ENCODE measurements at regions not wholly inside any gene's neighbourhood (a gene's known extent, or its start where the extent isn't known, plus 50 kb on each side); places are given as distances from the start of the nearest gene placed in this dataset.

DNA sequence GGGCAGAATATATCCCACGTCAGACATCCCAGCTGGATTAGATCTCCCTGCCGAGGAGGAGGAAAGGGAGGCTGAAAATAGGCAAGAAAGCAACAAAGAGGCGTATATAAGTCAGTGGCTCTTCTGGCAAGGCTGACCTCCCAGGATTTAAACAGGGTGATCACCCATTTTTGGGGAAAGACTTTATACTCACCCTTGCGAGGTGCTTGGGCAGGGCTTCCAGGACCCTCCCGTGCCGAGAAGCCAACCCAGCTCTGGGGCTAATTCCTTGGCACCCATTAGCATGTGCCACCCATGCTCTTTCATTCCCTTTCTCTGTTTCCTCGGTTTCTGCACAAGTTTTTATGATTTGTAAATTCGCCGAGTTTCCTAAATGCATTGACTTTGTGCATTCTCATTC, 230.2 kb upstream of the IRX2 start:
- Histone ChIP-seq H3K9me3 (ENCODE audit: control insufficient read depth, low read length) (no peaks in the 10 kb centered on the region), H3K4me3 (ENCODE audit: extremely low read depth, insufficient read depth, low read length, poor library complexity, severe bottlenecking) (no peak overlapping the region), H3K4me1 (ENCODE audit: control insufficient read depth, insufficient read depth, low read length, poor library complexity, severe bottlenecking) (no peaks in the 10 kb centered on the region), H3K27ac (ENCODE audit: low read depth, low read length, severe bottlenecking) (no peak overlapping the region), H3K36me3 (ENCODE audit: control insufficient read depth, insufficient read depth, low read length) (no peaks in the 10 kb centered on the region)
- 95 to 98% methylated on average over 7 to 9 of the region's 9 CpGs for WGBS, 2 experiments (ENCODE audit: insufficient coverage in 2 of 2)

DNA sequence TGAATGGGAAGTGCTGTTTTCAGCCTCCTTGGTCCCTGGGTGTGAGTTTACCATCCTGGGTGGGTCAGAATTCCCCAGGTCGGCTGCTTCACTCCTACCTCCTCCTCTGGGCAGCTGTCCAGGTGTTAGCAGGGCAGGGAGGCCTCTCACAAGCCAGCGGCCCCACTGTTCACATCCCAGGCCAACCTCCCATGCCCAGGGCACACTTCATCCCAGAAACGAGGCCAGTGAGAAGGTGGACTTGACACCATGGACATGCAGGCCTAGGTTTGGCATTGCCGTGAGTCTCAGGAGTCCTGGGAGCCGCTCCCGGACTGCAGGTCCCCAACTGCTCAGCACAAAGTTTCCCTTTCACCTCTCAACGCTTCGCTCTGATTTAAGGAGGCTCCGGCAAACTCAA, 229.6 kb upstream of the IRX2 start:
- Histone ChIP-seq H3K9me3 (ENCODE audit: control insufficient read depth, low read length) (no peaks in the 10 kb centered on the region), H3K36me3 (ENCODE audit: control insufficient read depth, insufficient read depth, low read length) (no peaks in the 10 kb centered on the region), H3K4me1 (ENCODE audit: control insufficient read depth, insufficient read depth, low read length, poor library complexity, severe bottlenecking) (no peaks in the 10 kb centered on the region), H3K4me3 (ENCODE audit: extremely low read depth, insufficient read depth, low read length, poor library complexity, severe bottlenecking) (no peak overlapping the region), H3K27ac (ENCODE audit: low read depth, low read length, severe bottlenecking) (no peak overlapping the region)
- WGBS, 2 experiments (ENCODE audit: insufficient coverage in 2 of 2): 91 to 98% methylated on average over 5 to 7 of the region's 9 CpGs

DNA sequence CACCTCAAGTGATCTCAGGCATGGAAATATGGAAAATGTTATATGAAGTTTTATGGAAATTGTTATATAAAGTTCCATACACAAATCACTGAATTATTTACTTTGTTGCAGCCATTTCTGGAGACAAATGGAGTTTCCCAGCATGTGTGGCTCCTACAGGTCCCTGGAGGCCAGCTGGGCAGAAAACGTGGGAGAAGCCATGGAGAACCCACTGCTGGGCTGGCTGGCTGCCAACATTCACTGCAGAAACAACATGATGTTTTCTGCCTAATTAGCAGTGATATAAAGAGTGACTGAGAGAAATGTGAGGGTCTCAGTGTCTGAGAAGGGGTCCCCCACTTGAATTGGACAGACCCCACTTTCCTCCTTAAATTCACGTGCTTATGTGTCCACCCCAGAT, 208.8 kb upstream of the IRX2 start:
- WGBS, 2 experiments (ENCODE audit: insufficient coverage in 2 of 2): 67 to 80% methylated on average over 1 of the region's 2 CpGs
- no peaks in the 10 kb centered on the region for H3K9me3 ChIP-seq (ENCODE audit: control insufficient read depth, low read length)
- H3K4me1 ChIP-seq (ENCODE audit: control insufficient read depth, insufficient read depth, low read length, poor library complexity, severe bottlenecking): no peaks in the 10 kb centered on the region
- no peak overlapping the region for H3K27ac ChIP-seq (ENCODE audit: low read depth, low read length, severe bottlenecking)
- no peaks in the 10 kb centered on the region for H3K36me3 ChIP-seq (ENCODE audit: control insufficient read depth, insufficient read depth, low read length)
- H3K4me3 ChIP-seq (ENCODE audit: extremely low read depth, insufficient read depth, low read length, poor library complexity, severe bottlenecking): no peak overlapping the region

DNA sequence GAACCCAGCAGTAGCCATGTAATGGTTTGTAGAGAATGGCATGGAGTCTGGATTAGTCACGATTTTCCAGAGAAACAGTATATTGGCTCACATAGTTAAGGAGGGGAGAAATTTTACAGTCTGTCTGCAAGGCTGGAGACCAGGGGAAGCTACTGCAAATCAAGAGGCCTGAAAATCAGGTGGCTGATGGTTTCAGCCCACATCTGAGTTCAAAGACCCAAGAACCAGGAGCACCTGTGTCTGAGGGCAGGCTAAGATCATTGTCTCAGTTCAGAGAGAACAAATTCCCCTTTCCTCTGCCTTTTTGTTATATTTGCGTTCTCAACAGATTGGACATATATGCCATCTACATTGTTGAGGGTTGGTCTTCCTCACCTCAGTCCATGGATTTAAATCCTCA, 207.5 kb upstream of the IRX2 start:
- Histone ChIP-seq H3K4me3 (ENCODE audit: extremely low read depth, insufficient read depth, low read length, poor library complexity, severe bottlenecking) (no peak overlapping the region), H3K9me3 (ENCODE audit: control insufficient read depth, low read length) (no peaks in the 10 kb centered on the region), H3K27ac (ENCODE audit: low read depth, low read length, severe bottlenecking) (no peak overlapping the region), H3K36me3 (ENCODE audit: control insufficient read depth, insufficient read depth, low read length) (no peaks in the 10 kb centered on the region), H3K4me1 (ENCODE audit: control insufficient read depth, insufficient read depth, low read length, poor library complexity, severe bottlenecking) (no peaks in the 10 kb centered on the region)
- WGBS, 2 experiments (ENCODE audit: insufficient coverage in 2 of 2): 83 to 85% methylated on average over 1 of the region's 2 CpGs

DNA sequence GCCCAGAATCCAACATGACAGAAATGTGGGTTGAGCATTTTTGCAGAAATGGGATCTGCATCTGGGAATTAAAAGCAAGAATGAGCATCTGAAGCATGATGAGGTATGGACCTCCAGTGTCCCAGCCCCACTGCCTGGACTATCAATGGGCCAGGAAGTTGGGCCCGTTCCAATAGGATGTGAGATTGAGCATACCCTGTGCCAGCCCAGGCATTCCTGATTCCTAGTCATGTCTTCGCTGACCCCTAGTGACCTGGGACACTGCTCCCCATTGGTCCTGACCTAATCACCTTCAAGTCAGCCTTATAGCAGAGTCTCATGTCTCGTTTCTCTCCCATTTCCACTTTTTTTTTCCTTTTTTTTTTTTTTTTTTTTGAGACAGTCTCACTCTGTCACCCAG, 197.4 kb upstream of the IRX2 start:
- WGBS, 2 experiments (ENCODE audit: insufficient coverage in 2 of 2): 66 to 70% methylated on average over 2 to 3 of the region's 3 CpGs

DNA sequence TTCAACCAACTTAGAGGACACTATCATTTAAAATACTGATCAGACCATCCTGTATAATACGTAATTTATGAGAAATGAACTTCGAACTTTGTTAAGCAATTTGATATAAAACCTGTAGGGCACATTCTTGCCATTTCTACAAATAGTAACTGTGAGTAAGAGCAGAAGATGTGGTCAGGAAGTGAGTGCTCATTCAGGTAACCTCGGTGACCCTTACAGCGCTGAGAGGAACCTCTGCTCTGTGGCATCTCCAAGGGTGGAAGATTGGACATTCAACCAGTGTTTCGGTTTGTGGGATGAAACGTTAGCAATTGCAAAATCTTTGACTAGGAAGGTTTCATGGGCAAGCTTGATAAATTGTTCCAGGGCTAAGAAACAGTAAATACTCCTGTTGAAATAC, 194.8 kb upstream of the IRX2 start:
- Histone ChIP-seq H3K36me3 (ENCODE audit: control insufficient read depth, insufficient read depth, low read length) (no peaks in the 10 kb centered on the region), H3K27ac (ENCODE audit: low read depth, low read length, severe bottlenecking) (no peak overlapping the region)
- 84 to 88% methylated on average over 5 of the region's 6 CpGs for WGBS, 2 experiments (ENCODE audit: insufficient coverage in 2 of 2)

More for the DNA sequence above, 197.4 kb upstream of the IRX2 start:
- no peaks in the 10 kb centered on the region for H3K4me1 ChIP-seq (ENCODE audit: control insufficient read depth, insufficient read depth, low read length, poor library complexity, severe bottlenecking)
- no peak overlapping the region for H3K27ac ChIP-seq (ENCODE audit: low read depth, low read length, severe bottlenecking)
- H3K4me3 ChIP-seq (ENCODE audit: extremely low read depth, insufficient read depth, low read length, poor library complexity, severe bottlenecking): no peak overlapping the region
- no peaks in the 10 kb centered on the region for H3K36me3 ChIP-seq (ENCODE audit: control insufficient read depth, insufficient read depth, low read length)
- H3K9me3 ChIP-seq (ENCODE audit: control insufficient read depth, low read length): no peaks in the 10 kb centered on the region

GRCh38 chr5:2936413-2936812, 184.9 kb upstream of the IRX2 start:
- Histone ChIP-seq H3K36me3 (ENCODE audit: control insufficient read depth, insufficient read depth, low read length) (no peaks in the 10 kb centered on the region), H3K4me1 (ENCODE audit: control insufficient read depth, insufficient read depth, low read length, poor library complexity, severe bottlenecking) (no peaks in the 10 kb centered on the region), H3K9me3 (ENCODE audit: control insufficient read depth, low read length) (no peaks in the 10 kb centered on the region), H3K4me3 (ENCODE audit: extremely low read depth, insufficient read depth, low read length, poor library complexity, severe bottlenecking) (no peak overlapping the region), H3K27ac (ENCODE audit: low read depth, low read length, severe bottlenecking) (no peak overlapping the region)
- no CpG with 5 or more reads among the region's 4 CpGs for WGBS, 2 experiments (ENCODE audit: insufficient coverage in 2 of 2)

More for the DNA sequence above, 194.8 kb upstream of the IRX2 start:
- H3K4me3 ChIP-seq (ENCODE audit: extremely low read depth, insufficient read depth, low read length, poor library complexity, severe bottlenecking): no peak overlapping the region
- H3K4me1 ChIP-seq (ENCODE audit: control insufficient read depth, insufficient read depth, low read length, poor library complexity, severe bottlenecking): no peaks in the 10 kb centered on the region
- peaks cover 4% of the 10 kb centered on the region for H3K9me3 ChIP-seq (ENCODE audit: control insufficient read depth, low read length)

DNA sequence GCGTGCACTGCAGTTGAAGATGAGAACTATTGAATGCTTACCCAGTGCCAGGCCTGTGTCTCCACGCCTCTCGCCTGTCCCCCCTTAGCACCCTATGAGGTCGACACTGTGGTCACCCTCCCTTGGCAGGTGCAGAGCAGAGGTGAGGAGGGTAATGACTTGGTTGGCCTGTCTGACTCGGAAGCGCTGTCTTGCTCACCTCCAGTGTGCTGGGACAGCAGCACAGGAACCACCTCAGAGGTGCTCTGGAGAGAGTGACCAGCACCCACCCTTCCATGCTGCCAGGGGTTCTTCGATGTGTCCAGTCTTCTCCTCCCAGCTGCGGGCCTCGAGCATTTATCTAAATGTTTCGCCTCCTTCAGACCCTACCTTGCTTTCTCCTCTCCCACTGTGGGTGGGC, 178.3 kb upstream of the IRX2 start:
- 72 to 96% methylated on average over 5 to 7 of the region's 10 CpGs for WGBS, 2 experiments (ENCODE audit: insufficient coverage in 2 of 2)
- Histone ChIP-seq H3K4me1 (ENCODE audit: control insufficient read depth, insufficient read depth, low read length, poor library complexity, severe bottlenecking) (no peaks in the 10 kb centered on the region), H3K9me3 (ENCODE audit: control insufficient read depth, low read length) (no peaks in the 10 kb centered on the region)

GRCh38 chr5:2921651-2922050, 170.2 kb upstream of the IRX2 start:
- no peaks in the 10 kb centered on the region for H3K36me3 ChIP-seq (ENCODE audit: control insufficient read depth, insufficient read depth, low read length)
- peaks cover 21% of the 10 kb centered on the region for H3K9me3 ChIP-seq (ENCODE audit: control insufficient read depth, low read length)
- no peak overlapping the region for H3K27ac ChIP-seq (ENCODE audit: low read depth, low read length, severe bottlenecking)
- no peaks in the 10 kb centered on the region for H3K4me1 ChIP-seq (ENCODE audit: control insufficient read depth, insufficient read depth, low read length, poor library complexity, severe bottlenecking)
- no peak overlapping the region for H3K4me3 ChIP-seq (ENCODE audit: extremely low read depth, insufficient read depth, low read length, poor library complexity, severe bottlenecking)
- 87 to 92% methylated on average over 7 to 8 of the region's 9 CpGs for WGBS, 2 experiments (ENCODE audit: insufficient coverage in 2 of 2)

More for the DNA sequence above, 178.3 kb upstream of the IRX2 start:
- H3K4me3 ChIP-seq (ENCODE audit: extremely low read depth, insufficient read depth, low read length, poor library complexity, severe bottlenecking): no peak overlapping the region
- H3K27ac ChIP-seq (ENCODE audit: low read depth, low read length, severe bottlenecking): no peak overlapping the region
- H3K36me3 ChIP-seq (ENCODE audit: control insufficient read depth, insufficient read depth, low read length): no peaks in the 10 kb centered on the region

GRCh38 chr5:2921176-2921575, 169.7 kb upstream of the IRX2 start:
- no peak overlapping the region for H3K4me3 ChIP-seq (ENCODE audit: extremely low read depth, insufficient read depth, low read length, poor library complexity, severe bottlenecking)
- no peaks in the 10 kb centered on the region for H3K4me1 ChIP-seq (ENCODE audit: control insufficient read depth, insufficient read depth, low read length, poor library complexity, severe bottlenecking)
- 85 to 91% methylated on average over 4 of the region's 5 CpGs for WGBS, 2 experiments (ENCODE audit: insufficient coverage in 2 of 2)
- H3K9me3 ChIP-seq (ENCODE audit: control insufficient read depth, low read length): peaks cover 21% of the 10 kb centered on the region
- no peak overlapping the region for H3K27ac ChIP-seq (ENCODE audit: low read depth, low read length, severe bottlenecking)
- no peaks in the 10 kb centered on the region for H3K36me3 ChIP-seq (ENCODE audit: control insufficient read depth, insufficient read depth, low read length)

GRCh38 chr5:2920312-2920711, 168.8 kb upstream of the IRX2 start:
- Histone ChIP-seq H3K4me3 (ENCODE audit: extremely low read depth, insufficient read depth, low read length, poor library complexity, severe bottlenecking) (no peak overlapping the region), H3K4me1 (ENCODE audit: control insufficient read depth, insufficient read depth, low read length, poor library complexity, severe bottlenecking) (no peaks in the 10 kb centered on the region), H3K36me3 (ENCODE audit: control insufficient read depth, insufficient read depth, low read length) (no peaks in the 10 kb centered on the region), H3K27ac (ENCODE audit: low read depth, low read length, severe bottlenecking) (no peak overlapping the region), H3K9me3 (ENCODE audit: control insufficient read depth, low read length) (peaks cover 21% of the 10 kb centered on the region)
- 75 to 87% methylated on average over 5 of the region's 5 CpGs for WGBS, 2 experiments (ENCODE audit: insufficient coverage in 2 of 2)

Measured in mesodermal cell (in vitro differentiated cells).